ENCODE measurements at regions not wholly inside any gene's neighbourhood (a gene's known extent, or its start where the extent isn't known, plus 50 kb on each side); places are given as distances from the start of the nearest gene placed in this dataset.
"Not testable (repeated sequence)": the region's sequence is repeated elsewhere in the genome, so short reads cannot be mapped to it uniquely, and the experiment has no call there.

DNA sequence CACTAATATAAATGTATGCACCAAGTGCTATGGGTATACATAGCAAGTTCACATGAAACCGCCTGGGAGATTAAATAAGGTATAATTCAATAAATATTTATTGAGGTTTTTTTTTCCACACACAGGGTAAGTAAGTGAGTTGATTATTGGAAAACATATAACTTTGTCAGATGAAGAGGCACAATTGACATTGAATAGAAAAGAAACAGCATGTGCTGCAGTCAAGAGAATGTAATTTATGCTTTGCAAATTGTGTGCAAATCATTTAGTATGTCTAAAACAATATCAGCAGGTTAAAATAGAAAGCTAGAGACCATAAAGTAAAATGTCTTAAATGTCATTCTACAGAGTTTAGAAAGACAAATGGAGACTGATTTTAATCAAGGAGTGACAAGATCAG lies 560.0 kb downstream of the AMY1C start:
- DNase-seq (ENCODE audit: low read depth in 2 of 2), result no peak

DNA sequence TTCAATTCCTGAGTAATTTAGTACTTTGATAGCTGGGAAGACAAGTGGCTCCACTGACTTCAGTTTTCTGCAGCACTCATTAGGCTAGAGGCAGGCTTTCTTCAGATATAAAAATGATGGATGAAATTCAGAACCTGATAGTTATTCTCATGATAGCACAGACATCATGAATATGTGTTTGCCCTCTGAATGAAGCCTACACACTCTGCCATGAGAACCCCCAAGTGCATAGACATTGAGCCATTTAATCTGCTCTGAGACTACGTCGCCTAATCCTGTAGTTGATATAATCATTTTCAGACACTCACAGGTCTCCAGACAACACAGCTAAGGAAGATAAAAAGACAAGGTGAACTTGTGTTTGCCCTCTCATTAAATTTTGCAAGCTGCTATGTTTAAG lies 566.1 kb downstream of the AMY1C start:
- DNase-seq (ENCODE audit: low read depth in 2 of 2), result no peak

DNA sequence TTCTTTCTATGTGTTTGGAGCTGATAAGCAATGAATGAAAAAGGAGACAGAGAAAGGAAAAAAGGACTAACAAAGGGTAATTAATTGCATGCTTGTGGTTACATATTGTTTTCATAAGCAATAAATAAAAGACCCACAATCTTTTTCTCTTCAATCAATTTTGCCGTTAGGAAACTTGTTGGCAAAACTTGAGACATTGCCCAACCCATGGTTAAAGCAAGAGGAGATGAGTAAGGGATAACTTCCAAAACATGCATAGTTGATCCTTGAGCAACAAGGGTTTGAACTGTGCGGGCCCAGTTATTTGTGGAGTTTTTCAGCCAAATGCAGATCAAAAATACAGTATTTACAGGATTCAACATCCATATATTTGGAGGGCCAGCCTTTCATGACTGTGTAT lies 572.4 kb downstream of the AMY1C start:
- DNase-seq (ENCODE audit: low read depth in 2 of 2), result no peak

DNA sequence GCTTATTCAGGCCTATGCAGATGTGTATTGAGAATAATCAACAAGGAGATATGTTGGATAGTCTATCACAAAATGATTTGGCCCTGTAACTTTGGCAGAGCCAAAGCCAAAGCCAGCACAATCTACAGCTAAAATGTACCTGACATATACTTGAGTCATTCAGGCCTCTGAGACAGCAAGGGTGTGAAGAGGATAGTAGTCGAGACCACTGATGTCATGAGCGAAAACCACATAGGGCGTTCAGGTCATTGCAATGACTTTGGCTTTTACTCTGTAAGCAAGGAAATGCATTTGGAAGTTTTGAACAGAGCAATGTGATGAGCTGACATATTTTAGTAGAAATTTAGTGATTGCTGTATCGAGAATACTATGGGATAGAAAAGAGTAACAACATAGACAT lies 579.6 kb downstream of the AMY1C start:
- DNase-seq (ENCODE audit: low read depth in 2 of 2), result no peak

DNA sequence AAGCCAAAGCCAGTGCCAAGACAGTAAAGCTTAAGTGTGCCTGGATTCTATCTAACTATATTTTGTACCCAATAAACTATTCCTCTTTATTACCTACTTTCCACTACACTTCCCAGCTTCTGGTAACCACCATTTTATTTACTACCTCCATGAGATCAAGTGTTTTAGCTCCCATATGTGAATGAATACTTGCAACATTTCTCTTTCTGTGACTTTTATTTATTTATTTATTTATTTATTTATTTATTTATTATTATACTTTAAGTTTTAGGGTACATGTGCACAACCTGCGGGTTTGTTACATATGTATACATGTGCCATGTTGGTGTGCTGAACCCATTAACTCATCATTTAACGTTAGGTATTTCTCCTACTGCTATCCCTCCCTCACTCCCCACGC lies 582.1 kb downstream of the AMY1C start:
- DNase-seq (ENCODE audit: low read depth in 2 of 2), result no peak

DNA sequence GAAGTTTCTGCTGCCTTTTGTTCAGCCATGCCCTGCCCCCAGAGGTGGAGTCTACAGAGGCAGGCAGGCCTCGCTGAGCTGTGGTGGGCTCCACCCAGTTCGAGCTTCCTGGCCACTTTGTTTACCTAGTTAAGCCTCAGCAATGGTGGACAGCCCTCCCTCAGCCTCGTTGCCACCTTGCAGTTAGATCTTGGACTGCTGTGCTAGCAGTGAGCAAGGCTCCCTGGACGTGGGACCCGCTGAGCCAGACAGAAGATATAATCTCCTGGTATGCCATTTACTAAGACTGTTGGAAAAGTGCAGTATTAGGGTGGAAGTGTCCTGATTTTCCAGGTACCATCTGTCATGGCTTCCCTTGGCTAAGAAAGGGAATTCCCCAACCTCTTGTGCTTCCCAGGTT lies 588.2 kb downstream of the AMY1C start:
- not testable (repeated sequence) for DNase-seq (ENCODE audit: low read depth in 2 of 2)

DNA sequence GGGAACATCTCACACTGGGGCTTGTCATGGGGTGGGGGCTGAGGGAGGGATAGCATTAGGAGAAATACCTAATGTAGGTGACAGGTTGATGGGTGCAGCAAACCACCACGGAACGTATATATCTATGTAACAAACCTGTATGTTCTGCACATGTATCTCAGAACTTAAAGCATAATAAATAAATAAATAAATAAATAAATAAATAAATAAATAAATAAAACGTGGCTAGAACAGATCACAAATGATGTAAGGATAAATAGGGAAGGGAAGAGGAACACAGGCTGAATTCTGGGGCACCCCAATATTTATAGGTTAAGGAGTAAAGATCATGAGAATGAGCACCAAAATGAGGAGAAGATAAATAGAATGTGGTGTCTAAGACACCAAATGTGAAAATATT lies 592.2 kb downstream of the AMY1C start:
- no peak for DNase-seq (ENCODE audit: low read depth in 2 of 2)

DNA sequence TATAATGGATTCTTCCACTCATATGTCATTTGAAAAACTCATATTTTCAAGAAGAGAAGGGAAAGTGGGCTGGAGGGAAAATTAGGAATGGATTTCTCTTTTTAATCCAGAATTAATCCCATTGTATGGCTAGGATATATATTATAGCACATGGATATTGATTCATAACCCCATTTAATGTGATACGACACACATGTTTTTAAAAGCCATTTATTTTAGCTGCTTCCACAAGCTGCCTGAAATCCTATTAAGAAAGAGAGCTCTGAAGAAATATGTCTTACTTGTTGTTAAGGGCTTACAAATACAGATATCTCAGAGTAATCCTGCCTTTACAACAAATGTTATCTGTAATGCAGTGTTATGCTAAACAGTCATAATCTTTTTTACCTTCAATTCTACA lies 598.6 kb downstream of the AMY1C start:
- DNase-seq (ENCODE audit: low read depth in 2 of 2), result no peak

DNA sequence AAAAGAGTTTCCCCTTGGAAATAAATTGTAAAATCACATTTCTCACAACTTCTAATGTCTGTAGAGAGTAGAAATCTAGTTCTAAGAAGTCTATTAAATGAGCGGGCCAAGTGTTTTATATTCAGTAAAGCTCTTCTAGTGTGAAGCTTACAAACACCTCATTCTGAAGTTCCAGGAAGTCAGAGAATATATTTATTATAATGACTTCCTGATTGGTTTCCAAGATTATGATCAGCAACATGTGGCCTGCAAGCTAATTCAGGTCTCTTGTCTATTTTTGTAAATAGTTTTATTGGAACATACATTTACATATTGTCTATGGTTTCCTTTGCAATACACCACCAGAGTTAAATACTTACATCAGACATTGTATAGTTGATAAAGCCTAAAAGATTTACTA lies 603.9 kb downstream of the AMY1C start:
- no peak for DNase-seq (ENCODE audit: low read depth in 2 of 2)

DNA sequence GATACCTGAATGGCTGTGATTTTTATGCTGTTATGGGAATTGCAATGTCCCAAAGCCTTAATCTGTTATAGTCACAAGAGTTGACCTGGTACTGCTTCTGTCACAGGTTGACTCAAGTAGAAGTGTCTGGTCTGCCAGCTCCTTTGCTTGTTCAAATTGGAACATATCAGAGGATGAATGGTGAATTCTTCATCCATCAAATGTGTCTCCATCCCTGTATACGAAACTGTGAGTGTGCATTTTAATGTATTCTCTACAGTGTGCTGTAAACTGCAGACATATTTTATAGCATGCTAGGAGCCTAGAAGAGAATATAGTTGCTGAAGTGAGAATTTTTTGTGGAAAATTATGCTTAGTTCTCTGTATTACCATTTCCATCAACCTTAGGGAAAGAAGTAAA lies 608.4 kb downstream of the AMY1C start:
- DNase-seq (ENCODE audit: low read depth in 2 of 2), result no peak

DNA sequence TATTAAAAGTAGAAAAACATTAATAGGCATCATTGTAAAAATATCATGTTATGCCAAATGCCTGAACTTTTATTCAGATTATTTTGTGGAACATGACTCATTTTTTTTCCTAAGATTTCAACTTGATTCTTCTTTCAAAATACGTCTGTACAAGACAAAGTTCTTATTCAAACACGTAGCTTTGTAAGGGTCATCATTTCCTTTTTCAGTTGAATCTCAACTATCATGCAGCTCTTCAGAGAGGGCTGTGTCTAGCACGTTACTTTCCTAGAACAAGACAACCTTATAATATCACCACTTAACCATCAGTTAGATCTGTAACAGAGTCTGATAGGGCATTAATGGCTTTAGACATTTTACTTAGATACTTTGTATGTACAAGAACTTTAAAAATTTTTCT lies 608.9 kb downstream of the AMY1C start:
- no peak for DNase-seq (ENCODE audit: low read depth in 2 of 2)

DNA sequence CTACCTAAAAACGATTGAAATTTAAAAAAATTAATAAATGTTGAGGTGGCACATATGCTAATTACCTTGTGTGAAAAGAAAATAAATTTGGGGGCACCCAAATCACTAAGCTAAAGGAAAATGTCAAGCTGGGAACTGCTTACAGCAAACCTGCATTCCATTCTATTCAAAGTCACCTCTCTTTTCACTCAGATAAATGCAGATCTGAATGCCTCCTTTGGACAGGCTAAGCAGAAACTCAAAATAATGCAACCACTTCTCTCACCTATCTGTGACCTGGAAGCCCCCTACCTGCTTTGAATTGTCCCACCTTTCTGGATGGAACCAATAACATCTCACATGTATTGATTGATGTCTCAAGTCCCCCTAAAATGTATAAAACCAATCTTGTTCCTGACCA lies 628.7 kb downstream of the AMY1C start:
- no peak for DNase-seq (ENCODE audit: low read depth in 2 of 2)

DNA sequence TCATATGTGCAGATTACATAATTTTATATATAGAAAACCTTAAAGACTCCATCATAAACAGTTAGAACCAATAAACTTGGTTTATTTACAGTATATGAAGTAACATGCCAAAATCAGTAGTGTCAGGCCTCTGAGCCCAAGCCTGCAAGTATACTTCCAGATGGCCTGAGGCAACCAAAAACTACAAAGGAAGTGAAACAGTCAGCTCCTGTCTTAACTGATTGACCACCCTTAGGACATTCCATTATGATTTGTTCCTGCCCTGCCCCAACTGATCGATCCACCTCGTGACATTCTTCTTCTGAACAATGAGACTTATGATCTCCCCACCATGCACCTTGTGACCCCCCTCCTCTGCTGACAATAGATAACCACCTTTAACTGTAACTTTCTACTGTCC lies 630.3 kb downstream of the AMY1C start:
- DNase-seq (ENCODE audit: low read depth in 2 of 2), result no peak

DNA sequence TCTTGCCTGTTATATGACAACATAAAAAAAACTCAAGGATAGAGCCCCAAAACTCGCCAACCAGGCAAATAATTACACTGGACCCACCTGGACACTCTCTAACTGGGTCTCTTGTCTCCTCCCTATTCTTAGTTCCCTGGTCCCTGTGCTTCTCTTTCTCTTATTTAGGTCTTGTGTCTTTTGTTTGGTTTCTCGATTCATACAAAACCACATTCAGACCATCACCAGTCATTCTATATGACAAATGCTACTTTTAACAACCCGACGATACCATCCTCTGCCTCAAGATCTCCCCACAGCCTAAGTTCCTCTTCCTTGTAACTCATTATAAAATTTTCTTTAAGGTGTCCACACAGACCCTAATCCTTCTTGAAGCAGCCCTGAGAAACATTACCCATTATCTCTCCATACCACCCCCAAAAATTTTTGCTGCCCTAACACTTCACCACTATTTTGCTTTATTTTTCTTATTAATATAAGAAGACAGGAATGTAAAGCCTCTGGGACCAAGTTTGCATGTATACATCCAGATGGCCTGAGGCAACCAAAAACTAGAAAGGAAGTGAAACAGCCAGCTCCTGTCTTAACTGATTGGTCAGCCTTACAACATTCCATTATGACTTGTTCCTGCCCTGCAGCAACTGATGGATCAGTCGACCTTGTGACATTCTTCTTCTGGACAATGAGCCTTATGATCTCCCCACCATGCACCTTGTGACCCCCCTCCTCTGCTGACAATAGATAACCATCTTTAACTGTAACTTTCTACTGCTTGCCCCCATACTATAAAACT lies 638.2 kb downstream of the AMY1C start:
- DNase-seq (ENCODE audit: low read depth in 2 of 2), result no peak

DNA sequence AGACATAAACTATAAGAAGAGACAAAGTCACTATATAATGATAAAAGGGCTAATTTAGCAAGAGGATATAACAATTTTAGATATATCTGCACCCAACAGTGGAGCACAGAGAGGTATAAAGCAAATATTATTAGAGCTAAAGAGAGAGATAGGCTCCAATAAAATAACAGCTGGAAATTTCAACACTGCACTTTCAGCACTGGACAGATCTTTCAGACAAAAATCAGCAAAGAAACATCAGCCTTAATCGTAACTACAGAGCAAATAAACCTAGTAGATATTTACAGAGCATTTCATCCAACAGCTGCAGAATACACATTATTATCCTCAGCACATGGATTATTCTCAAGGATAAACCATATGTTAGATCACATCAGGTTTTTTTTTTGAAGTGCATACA lies 642.9 kb downstream of the AMY1C start:
- no peak for DNase-seq (ENCODE audit: low read depth in 2 of 2)

DNA sequence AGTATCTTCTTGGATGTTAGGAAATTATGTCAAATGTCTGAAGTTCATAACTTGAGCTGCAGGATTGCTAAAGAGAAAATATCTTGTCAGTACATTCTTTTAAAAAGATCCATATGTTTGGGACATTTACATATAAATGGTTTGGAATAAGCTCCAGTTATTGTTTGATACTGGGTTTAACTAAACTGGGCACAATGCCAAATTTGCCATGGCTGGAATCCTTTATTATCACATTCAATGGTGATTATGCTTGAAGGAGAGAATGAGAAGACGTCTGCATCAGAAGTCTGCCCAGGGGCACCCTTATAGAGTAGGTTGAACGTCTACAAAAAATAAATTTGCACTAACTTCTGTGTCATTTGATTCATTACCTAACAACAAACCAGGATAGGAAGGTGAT lies 652.5 kb downstream of the AMY1C start:
- DNase-seq (ENCODE audit: low read depth in 2 of 2), result no peak

DNA sequence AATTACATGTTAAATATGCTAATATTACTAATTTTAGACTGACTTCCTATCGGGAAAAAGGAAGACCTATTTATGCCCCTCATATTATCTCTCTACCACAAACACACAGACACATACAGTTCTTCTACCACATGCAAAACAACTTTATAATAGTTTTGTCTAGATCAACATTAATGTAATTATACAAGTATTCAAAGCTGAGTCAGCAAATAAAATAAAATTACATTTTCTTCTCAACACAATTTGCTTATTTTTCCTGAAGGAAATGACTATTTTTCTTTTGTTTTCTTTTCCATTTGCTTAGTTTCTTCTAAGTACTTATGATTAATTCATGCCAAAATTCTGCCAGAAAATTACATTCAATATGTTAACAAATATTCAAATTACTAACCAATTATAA lies 654.2 kb downstream of the AMY1C start:
- no peak for DNase-seq (ENCODE audit: low read depth in 2 of 2)

DNA sequence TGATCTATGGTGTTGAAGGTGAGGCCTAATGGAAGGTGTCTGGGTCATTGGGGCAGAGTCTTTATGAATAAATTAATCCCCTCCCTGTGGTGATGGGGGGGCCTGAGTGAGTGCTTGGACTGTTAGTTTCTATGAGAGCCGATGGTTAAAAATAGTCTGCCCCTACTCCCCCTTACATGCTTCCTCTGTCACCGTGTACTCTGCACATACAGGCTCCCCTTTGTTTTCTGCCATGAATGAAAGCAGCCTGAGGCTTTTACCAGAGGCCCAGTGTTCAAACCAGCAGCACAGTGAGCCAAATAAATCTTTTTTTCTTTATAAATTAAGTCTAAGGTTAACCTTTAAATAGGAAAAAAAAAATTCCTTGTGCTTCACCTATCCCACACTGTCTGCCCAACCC lies 657.0 kb downstream of the AMY1C start:
- DNase-seq (ENCODE audit: low read depth in 2 of 2), result no peak

DNA sequence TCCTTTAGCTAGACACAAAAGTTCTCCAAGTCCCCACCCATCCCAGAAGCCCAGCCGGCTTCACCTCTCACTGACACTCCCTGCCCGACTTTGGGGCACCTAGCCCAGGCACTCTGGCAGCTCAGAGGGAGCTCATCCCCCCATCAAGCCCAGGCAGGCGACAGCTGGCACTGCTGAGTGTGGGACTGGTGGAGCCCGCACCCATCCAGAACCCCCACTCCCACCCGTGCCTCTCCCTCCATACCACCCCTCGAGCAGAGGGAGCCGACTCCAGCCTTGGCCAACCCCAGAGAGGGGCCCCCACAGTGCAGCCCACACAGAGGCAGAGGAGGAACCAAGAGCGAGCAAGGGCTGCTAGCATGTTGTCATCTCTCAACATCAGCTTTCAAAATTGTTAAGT lies 658.6 kb downstream of the AMY1C start:
- no peak for DNase-seq (ENCODE audit: low read depth in 2 of 2)

DNA sequence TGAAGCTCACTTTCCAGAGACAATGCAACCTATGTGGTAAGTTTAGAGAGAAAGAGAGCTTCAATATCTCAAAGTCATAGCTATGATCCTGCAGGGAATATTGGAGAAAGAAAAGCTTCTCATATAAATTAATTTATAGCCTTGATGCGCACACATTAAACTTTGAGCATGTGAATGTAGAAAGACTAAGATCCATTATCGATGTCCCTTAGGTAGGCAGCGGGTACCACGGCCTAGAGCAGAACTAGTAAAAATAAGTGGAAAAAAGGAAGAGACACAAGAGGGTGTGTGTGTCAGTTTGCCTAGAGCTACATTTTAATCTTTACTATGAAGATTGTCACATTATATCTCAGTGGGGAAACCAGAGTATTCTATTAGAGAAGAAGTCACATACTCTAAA lies 685.6 kb downstream of the AMY1C start:
- no peak for DNase-seq (ENCODE audit: low read depth in 2 of 2)

DNA sequence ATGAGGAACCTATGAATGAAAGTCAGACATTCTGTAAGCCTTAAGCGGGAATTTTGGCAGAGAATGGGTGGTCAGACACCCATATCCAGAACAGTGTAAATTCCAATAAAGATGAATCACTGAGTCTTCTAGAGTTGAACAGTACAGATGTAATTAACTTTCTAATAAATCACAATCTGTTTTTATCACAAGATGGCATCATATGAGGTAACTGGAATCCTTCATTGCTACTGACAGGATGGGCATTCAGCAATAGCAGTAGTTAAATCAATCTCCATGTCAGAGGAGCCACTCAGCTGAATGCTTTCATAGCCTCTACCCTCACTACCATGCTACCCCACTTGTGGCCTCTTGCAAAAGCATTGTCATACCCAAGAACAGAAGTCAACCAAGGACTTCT lies 690.3 kb downstream of the AMY1C start:
- no peak for DNase-seq (ENCODE audit: low read depth in 2 of 2)

DNA sequence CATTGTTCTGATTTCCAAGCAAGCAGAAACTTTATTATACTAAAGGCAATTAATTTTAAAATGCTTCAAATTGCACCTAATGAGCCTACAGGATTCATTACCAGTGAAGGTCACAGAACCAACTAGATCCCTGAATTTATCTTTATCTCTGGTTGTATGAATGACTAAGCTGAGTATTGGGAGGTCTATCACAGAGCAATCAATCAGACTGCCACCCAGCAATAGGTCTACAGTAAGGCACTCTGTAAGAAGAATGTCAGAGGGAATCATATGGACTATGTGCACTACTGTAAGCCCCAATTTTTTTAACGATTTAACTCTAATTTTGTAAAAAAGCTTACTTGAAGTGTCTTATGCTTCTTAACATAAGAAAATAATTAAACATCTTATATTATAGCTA lies 707.0 kb downstream of the AMY1C start:
- DNase-seq (ENCODE audit: low read depth in 2 of 2), result no peak

DNA sequence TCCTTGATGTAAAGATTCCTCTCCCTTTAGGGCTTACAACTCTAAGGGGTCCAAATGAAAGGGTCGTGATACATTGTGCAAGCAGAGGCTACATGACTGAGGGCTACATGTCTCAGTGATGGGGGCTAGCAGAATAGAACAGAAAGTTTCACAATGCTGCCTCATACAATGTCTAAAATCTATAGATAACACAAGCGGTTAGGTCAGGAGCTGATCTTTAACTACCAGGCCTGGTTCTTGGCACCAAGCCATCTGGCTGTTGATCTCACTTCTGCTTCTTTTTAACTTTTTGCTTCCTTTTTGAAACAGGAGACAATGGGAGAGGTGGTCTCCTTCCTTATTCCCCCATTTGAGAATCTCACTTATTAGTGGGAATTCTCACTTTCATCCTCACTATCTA lies 710.2 kb downstream of the AMY1C start:
- no peak for DNase-seq (ENCODE audit: low read depth in 2 of 2)

DNA sequence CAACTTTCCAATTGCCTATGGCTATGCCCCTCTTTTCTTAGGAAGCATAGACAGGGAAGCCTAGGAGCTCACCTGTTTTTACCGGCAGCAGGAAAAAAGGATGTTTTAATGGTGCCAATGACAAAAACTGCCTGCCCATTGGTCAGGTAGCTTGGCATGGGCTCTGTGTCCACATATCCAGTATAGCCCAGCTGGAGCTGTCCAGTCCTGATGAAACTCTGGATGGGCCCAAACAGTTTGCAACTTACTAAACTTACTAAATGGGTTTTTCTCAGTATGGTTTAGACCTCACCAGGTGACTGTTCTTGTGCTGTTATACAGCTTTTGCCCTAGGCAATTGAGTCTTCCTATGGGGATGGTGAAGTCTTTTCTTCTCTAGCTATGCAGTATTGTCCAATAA lies 711.2 kb downstream of the AMY1C start:
- no peak for DNase-seq (ENCODE audit: low read depth in 2 of 2)

Data from fibroblast of skin of left quadriceps (primary cell).